ENCODE measurements at regions not wholly inside any gene's neighbourhood (a gene's known extent, or its start where the extent isn't known, plus 50 kb on each side); places are given as distances from the start of the nearest gene placed in this dataset.
"Not testable (repeated sequence)": the region's sequence is repeated elsewhere in the genome, so short reads cannot be mapped to it uniquely, and the experiment has no call there.

GRCh38 chr17:28262123-28262745 is 56.8 kb upstream of the TMEM97 start:
- H4K8ac ChIP-seq (ENCODE audit: low read depth in 2 of 2, low read length in 2 of 2); H2BK5ac ChIP-seq (ENCODE audit: low read depth, low read length, poor library complexity, severe bottlenecking); H3K79me1 ChIP-seq (ENCODE audit: low read depth in 1 of 2, low read length in 2 of 2); H2BK120ac ChIP-seq (ENCODE audit: low read depth, low read length); H2AFZ ChIP-seq (replicated peaks; ENCODE audit: low read length, poor library complexity); H2BK20ac ChIP-seq (ENCODE audit: low read depth, low read length); H3K4me2 ChIP-seq (ENCODE audit: low read depth, low read length); H3K23ac ChIP-seq (ENCODE audit: low read depth, low read length); H3K14ac ChIP-seq (replicated peaks; ENCODE audit: low read depth, low read length); H2AK9ac ChIP-seq (replicated peaks; ENCODE audit: low read depth, low read length, poor library complexity); H4K5ac ChIP-seq (ENCODE audit: low read depth, low read length); H3K56ac ChIP-seq (ENCODE audit: extremely low read depth, insufficient read depth, low read length); intact Hi-C loops (cut with micrococcal nuclease); in situ Hi-C loops (cut with MboI; ENCODE audit: low sequenced_read_pairs); dilution Hi-C loops (cut with HindIII; ENCODE audit: low sequenced_read_pairs, unreplicated experiment); POLR2A ChIA-PET (ENCODE audit: unreplicated experiment); H4K91ac ChIP-seq (ENCODE audit: insufficient read depth, low read depth, low read length); H3K4ac ChIP-seq (ENCODE audit: low read depth, low read length); CTCF ChIA-PET; H3K4me3 ChIP-seq (ENCODE audit: insufficient read depth, low read depth, low read length); DNase-seq; H2BK15ac ChIP-seq (ENCODE audit: low read depth, low read length); H3K27ac ChIP-seq (ENCODE audit: insufficient read depth, low read length); H3K36me3 ChIP-seq (ENCODE audit: control insufficient read depth, insufficient read depth, low read length); H3K9me1 ChIP-seq (ENCODE audit: insufficient read depth, low read length); H3K27me3 ChIP-seq (ENCODE audit: control insufficient read depth, insufficient read depth, low read length); BruUV-seq (replicated peaks); H4K20me1 ChIP-seq (ENCODE audit: insufficient read depth, low read length); ATAC-seq (ENCODE audit: low read depth); H3K18ac ChIP-seq (ENCODE audit: low read depth, low read length); H3K9ac ChIP-seq (ENCODE audit: low read depth, low read length); H2AK5ac ChIP-seq (ENCODE audit: low read depth, low read length); H3K4me1 ChIP-seq (ENCODE audit: control insufficient read depth, insufficient read depth, low read length): not testable (repeated sequence)
- peaks cover 16% of the 10 kb centered on the region for H3K9me3 ChIP-seq (ENCODE audit: control insufficient read depth, insufficient read depth, low read length)
- no CpG with 5 or more reads among the region's 10 CpGs for WGBS, 2 experiments (ENCODE audit: extremely low coverage in 2 of 2, insufficient read length in 1 of 2)
